SIG-M5 treated with dmso at 0.1 percent for 504 hours (cell line): ENCODE measurements at regions not wholly inside any gene's neighbourhood (a gene's known extent, or its start where the extent isn't known, plus 50 kb on each side); places are given as distances from the start of the nearest gene placed in this dataset.
"Not testable (repeated sequence)": the region's sequence is repeated elsewhere in the genome, so short reads cannot be mapped to it uniquely, and the experiment has no call there.

Experiments
- DNase-seq: peaks from one replicate; lab custom pipeline; 2025; ENCODE audit not compliant: unreplicated experiment; lab: John Stamatoyannopoulos, UW

DNA sequence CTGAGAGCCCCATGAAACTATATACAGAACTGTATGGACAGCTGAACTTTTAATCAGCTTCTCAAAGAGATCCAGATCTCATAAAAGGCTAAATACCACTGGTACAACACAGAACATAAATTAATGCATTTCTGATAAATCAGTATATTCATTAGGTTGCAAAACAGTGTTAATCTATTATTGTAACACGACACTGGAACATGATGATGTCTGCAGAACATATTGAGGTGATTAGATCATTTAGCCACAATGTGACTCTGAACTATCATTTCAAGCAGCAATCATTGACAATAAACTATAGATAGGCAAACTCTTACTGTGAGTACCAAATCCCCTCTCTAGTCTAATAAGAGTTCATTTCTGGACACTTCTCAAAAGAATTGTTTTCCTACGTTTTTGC, 50.3 kb downstream of the GASK1B start:
- no peak for DNase-seq

DNA sequence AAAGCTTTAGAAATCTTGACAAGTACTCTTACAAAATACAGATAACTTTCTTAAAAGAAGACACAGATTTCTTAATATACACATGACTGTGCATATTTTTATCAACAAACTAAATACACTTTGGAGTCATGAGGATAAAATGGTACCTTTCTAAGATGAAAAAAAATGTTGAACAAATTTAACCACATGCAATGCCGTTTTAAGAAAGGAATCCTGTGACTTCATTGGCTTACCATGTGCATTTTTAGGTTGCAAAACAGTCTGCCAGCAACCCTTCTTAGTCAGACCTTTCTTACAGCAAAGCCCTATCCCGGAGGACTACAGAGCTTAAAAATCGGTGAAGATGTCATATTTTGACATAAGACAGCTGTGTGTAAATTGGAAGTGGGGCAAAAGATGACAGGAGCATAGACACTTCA, 51.7 kb downstream of the GASK1B start:
- DNase-seq = no peak

DNA sequence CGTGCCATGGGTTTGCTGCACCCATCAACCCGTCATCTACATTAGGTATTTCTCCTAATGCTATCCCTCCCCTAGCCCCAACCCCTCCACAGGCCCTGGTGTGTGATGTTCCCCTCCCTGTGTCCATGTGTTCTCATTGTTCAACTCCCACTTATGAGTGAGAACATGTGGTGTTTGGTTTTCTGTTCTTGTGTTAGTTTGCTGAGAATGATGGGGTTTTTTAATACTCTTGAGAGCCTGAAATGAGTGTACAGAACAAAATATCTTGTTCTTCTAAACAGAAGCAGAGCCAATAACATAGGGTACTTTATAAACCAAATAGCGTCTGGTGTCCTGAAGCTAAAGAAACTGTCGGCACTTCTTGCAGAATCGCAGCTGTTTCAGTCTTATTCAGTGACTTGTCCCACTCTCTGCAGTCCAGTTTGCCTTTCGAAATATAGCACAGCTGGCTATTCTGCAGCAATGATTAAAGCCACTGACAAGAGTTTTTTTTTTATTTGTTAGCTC, 52.1 kb downstream of the GASK1B start:
- DNase-seq = not testable (repeated sequence)

DNA sequence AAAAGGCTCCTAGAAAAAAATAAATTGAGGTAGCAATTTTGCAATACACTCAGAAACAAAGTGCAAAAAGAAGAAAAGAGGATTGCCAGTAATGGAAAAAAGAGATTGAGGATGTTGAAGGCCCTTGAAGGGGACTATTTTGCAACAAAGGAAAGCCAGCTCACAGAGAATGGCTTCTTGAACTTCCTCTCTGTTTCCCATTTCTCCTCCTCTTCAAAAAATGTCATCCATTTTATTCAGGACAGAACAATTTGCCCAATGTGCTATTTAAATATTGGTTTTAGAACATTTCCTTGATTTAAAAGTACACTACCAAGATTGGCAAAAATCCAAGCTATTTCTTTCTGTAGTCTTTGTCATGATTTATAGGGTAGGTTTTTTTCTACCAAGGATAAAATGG, 60.2 kb downstream of the GASK1B start:
- DNase-seq = peak; percentile 30

DNA sequence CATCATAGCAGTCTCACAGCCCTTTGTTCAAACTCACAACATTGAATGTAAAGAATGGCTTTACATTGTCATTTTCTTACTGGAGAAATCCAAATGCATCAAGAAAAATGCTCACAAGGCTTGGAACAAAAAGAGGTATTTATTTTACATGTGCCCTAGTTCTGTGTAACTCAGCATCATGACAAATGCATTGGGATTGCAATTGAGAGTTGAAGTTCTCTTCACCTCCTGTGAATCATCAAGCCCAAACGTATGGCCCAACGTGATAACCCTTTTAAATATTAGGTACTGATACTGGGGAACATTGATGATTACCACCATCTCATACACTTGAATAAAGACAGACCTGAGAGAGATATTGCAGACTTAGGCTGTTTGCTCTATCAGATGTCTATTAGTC, 61.6 kb downstream of the GASK1B start:
- DNase-seq = no peak

DNA sequence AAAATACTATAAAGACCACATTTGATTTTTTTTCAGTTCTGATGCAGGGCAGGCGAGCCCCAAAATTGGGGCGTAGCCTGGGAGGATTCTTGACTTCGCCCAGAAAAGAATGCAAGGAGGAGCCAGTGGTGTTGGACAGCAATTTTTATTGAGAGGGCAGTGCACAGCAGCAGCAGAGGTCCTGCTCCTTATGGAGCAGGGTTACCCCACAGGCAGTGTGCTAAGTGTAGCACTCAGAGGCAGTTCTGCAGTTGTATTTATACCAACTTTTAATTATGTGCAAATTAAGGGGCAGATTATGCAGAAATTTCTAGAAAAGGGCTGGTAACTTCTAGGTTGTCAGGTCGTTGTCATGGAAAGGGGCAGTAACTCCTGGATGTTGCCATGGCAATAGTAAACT, 69.9 kb downstream of the GASK1B start:
- no peak for DNase-seq

DNA sequence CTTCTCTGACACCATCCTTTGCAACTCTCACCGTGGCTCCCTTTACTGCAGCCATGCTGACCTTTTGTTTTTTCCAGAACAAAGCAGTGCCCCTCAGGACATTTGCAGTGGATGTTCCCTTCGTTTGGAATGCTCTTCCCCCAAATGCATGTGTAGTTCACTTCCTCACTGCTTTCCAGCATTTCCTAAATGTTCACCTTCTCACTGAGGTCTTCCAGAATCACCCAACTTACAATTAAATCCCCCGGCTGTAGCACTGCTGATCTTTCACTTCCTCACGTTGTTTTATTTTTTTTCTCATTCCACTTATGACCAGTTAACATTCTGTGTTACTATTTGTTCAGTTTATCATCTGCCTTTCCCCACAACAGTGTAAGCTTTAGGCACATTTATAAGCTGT, 73.1 kb downstream of the GASK1B start:
- DNase-seq = no peak

DNA sequence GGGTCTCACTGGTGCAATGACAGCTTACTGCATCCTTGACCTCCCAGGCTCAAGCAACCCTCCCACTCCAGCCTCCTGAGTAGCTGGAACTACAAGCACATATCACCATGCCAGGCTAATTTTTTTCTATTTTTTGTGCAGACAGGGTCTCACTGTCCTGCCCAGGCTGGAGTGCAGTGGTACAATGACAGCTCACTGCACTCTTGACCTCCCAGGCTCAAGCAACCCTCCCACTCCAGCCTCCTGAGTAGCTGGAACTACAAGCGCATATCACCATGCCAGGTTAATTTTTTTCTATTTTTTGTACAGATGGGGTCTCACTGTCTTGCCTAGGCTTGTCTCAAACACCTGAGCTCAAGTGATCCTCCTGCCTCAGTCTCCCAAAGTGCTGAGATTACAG, 74.0 kb downstream of the GASK1B start:
- no peak for DNase-seq

DNA sequence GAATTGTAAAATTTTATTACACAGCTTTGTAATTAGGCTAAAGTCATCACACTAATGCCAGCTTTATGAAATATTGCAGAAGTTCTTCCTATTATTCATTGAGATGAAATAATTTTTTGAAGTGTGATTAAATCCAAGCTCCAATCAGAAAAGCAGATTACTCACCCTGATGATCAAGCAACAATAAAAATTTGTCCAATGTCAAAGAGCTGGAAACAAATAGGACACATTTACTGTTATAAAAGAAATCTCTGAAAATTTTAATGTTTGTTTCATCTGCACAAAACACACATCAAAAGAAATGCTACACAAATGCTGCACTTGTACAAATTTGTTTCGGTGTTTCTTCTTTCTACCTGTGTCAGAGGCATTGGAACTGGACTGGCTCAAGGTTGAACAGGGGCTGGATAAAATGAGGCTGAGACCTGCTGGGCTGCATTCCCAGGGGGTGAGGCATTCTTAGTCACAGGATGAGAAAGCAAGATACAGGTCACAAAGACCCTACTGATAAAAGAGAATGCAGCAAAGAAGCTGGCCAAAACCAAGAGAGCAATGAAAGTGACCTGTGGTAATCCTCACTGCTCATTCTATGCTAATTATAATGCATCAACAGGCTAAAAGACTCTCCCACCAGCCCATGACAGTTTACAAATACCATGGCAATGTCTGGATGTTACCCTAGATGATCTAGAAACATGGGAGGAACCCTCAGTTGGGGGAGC, 78.3 kb downstream of the GASK1B start:
- no peak for DNase-seq

DNA sequence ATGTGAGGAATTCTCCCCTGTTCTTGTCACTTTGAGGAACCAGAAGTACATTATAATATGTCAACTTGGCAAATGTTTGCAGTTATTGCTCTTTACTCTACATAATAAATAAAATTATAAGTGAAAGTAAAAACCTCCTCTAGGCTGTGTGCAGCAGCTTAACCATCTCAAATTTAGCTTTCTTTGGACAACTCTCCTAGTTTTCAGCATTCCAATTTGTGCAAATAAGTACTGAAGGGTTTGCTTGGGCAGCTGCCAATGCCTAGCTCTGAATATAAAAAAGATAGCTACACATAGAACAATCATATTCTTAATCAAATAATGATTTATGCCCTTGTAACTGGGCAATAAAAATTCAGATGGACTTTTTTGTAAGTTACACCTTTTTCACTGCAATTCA, 82.5 kb downstream of the GASK1B start:
- DNase-seq = no peak

DNA sequence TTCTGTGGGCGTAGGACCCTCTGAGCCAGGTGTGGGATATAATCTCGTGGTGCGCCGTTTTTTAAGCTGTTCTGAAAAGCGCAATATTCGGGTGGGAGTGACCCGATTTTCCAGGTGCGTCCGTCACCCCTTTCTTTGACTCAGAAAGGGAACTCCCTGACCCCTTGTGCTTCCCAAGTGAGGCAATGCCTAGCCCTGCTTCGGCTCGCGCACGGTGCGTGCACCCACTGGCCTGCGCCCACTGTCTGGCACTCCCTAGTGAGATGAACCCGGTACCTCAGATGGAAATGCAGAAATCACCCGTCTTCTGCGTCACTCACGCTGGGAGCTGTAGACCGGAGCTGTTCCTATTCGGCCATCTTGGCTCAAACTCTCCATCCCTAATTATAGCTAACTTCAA, 82.9 kb downstream of the GASK1B start:
- not testable (repeated sequence) for DNase-seq

DNA sequence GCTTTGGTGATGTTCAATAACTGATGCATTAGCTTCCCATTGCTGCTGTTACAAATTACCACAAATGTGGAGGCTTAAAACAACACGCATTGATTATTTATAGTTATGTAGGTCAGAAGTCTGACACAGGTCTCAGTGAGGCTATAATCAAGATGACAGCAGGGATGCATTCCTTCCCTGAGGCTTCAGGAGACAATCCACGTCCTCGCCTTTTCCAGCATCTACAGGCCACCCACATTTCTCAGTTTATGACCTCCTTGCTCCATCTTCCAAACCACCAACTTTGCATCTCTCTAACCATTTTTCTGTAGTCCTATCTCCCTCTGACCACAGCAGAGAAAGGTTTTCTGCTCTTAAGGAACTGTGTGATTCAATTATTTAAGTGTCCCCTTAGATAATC, 92.5 kb downstream of the GASK1B start:
- no peak for DNase-seq

DNA sequence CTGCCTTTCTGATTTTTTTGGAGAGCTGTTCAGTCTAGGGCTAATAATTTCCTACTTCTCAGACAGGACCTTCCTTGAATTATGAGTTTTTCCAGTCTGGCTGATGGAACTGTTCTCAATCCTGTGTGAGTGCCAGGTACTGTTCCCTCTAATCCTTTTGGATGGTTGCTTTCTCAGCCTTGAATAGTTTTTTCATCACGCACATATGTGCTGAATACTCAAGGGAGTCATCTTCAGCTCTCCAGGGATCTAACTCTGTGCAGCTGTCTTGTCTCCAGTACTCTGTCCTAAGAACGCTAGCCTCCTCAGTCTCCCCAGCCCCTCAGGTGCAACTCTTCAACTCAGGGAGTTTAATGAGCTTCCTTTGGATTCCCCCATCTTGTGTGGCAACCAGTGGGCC, 93.2 kb downstream of the GASK1B start:
- no peak for DNase-seq

DNA sequence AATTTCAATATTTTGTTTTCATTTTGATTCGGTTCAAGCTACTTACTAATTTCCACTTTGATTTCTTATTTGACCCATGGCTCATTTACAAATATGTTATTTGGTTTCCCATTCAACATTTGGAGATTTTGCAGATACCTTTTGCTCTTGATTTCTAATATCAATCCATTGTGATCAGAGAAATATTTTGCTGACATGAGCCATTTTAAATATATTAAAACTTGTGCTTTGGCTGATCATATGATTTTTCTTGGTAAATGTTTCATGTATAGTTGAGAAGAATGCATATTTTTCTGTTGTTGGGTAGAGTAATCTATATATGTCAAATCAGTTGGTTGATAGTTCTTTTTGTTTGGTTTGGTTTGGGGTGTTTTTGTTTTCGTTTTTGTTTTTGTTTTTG, 95.0 kb downstream of the GASK1B start:
- no peak for DNase-seq

DNA sequence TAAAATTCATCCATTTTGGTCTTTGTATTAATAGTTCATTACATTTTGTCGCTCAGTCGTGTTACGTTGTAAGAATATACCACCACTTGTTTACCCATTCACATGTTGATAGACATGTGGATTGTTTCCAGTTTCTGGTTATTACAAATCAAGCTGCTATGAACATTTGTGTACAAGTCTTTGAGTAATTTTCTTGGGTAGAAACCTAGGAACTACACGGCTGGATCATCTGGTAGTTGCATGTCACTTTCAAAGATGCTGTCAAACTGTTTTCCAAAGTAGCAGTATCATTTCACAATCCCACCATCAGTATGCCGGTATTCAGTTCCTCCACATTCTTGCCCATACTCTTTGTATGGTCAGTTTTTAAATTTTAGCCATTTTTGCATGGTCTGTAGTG, 98.0 kb downstream of the GASK1B start:
- DNase-seq = no peak

DNA sequence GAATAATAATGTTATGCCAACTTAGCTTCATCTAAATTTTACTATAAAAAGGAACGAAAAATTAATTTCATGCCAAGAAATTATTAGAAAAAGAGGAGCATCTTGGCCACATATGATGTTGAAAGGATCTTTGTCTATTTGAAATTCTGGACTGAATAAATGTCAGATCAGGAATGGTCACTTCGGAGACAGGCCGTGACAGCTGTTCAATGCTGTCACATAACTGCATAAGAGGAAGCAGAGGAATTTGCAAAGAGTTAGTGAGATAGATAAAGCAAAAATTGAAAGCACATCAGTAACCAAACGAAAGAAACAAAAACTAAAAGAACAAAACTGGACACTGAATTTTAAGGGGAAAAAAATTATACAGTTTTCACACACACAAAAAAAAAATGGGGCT, 100.9 kb downstream of the GASK1B start:
- DNase-seq = no peak

DNA sequence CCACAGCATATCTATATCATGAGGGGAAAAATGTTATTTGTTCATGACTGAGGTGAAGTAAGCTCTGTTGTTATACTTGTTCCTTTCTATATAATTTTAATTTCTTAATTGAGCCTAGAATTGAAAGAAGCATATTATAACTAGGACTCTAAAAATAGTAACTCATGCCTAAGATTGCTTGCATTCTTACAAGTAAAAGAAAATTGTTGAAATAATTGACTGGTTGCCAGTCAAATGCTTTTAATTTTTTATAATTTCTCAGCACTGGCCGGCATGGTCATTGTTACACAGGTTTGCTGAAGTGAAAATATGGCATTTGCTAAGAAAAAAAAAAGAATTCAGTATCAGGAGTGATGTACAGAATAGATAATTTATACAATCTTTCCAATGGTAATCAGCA, 104.8 kb downstream of the GASK1B start:
- DNase-seq = no peak

DNA sequence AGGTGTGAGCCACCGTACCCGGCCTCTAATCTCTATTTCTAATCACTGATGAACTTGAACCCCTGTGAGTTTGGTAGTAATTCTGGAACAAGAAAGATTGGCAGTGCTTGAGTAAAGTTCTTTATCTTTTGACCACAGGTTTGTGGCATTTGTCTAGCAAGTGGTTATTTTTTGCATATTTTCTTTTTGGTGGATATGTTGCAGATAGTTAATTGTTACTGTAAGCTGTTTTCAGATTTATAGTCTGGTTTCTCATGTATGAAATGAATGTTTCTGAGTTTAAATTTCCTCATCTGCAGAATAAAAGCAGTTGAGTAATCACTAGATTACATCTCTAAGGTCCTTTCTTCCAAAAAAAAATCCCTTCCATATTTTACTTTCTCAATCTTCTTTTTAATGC, 105.2 kb downstream of the GASK1B start:
- no peak for DNase-seq

DNA sequence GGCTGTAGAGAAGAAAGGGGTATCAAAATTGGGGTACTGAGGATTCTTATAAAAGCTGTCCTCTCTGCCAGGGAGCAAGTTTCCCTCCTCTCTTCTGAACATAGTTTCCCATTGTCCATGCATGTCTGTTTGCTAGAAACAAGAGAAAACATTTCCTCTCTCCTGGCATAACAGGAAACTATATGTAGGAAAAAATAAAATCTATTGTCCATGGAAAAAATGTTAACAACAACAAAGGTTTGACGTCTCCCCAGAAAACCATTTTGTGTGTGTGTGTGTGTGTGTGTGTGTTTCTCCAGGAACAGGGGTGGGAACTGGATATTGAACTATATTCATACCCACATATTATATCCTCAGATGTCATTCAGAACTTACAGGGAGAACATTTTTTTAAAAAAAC, 107.2 kb downstream of the GASK1B start:
- no peak for DNase-seq

DNA sequence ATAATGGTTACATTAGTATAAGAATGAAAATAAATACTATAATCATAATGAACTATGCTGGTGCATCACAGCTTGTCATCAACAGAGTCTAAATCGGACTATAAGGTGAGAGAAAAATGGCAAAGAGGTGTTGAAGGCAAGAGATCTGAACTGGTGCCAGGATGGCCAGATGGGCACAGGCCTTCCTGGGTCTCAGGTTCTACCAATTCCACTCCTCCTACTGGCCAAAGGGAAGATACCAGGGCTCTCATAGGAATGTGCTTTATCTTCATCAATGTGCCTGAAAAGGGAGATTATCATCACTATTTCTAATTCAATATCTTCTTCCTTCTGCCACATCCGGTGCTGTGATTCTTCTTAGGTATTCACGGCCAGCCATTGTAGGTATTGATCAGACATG, 107.6 kb downstream of the GASK1B start:
- DNase-seq = no peak

DNA sequence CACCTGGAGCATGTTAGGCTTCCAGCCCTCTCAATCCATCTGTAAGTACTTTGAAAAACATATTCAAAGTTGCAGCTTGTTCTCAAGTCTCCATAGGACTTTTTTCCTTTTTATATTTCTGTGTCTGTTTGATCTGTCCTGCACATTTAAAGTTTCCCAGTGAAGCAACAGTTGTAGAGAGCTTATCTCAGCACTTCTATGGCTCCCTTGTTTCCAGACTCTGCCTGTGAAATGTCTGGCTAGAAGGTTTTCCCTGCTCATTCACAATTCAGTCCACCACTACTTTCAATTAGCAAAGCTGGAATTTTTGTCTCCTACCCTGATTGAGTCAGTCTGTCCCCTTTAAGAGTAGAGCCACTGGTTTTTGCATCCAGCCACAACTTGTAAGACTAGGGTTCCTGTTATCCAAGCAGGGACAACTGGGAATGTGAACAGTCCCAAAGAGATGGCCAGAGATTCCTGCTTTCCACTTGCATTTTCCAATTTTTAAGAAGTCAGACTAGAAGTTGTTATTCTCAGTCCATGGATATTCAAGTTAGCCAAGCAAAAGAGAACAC, 116.1 kb downstream of the GASK1B start:
- DNase-seq = no peak

DNA sequence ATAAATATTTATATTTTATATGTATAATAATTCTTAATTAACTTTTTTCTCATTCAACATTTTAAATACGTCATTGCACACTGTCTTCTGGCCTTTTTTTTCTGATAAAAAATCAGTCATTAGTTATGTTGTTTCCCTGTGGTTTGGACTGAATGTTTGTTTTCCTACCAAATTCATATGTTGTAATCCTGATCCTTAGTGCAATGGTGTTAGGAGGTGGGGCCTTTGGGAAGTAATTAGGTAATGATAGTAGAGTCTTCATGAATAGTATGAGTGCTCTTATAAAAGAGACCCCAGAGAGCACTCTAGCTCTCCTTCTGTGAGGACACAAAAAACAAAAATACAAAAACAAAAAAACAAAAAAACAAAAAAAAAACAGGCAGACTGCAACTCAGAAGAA, 117.2 kb downstream of the GASK1B start:
- no peak for DNase-seq

DNA sequence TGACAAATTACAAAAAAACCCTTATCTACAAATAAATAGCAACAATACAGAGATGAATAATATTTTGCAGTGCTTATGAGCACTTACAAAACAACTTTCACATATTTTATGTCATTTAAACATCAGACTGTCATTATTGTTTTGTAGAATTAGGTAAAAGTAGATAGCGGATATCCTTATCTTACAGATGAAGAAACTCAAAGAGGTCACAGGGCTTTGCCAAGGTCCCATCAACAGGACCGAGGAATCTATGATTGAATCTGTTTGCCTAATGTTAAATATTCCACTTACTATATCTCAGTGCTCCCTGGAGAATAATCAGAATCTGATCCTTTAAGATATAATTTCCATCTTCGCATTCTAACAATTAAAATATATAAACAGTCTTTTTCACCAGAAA, 119.0 kb downstream of the GASK1B start:
- DNase-seq = no peak
